Tibial artery (tissue), 4 donors: ENCODE measurements at regions not wholly inside any gene's neighbourhood (a gene's known extent, or its start where the extent isn't known, plus 50 kb on each side); places are given as distances from the start of the nearest gene placed in this dataset.

ENCODE experiments used
- DNase-seq, 2 donors: peaks; one replicate each; pipeline ENCODE4 v3.0.0-alpha.2; 2019
- H3K27ac ChIP-seq, 2 donors: fragments of 200-600 bp; sonication (generic) in 1 of 2; 1 replicate in 1 of 2; 2 replicates in 1 of 2; pipeline ENCODE4 v1.5.1; 2018 to 2019; ENCODE audit warnings: mild to moderate bottlenecking in 1 of 2
- H3K27me3 ChIP-seq, 2 donors: fragments of 200-600 bp; sonication (generic) in 1 of 2; one replicate each; pipeline versions ENCODE4 v1.5.1 to v1.6.0; 2016 to 2019
- H3K36me3 ChIP-seq, 3 donors: fragments of 200-600 bp; sonication (generic) in 2 of 3; one replicate each; pipeline ENCODE4 v1.5.1; 2016 to 2019; ENCODE audit warnings: mild to moderate bottlenecking in 2 of 3
- H3K4me1 ChIP-seq, 4 donors: fragments of 200-600 bp; sonication (generic) in 2 of 4; 1 replicate in 3 of 4; 2 replicates in 1 of 4; pipeline ENCODE4 v1.5.1; 2016 to 2019
- H3K4me3 ChIP-seq, 2 donors: fragments of 200-600 bp; sonication (generic) in 1 of 2; 1 replicate in 1 of 2; 2 replicates in 1 of 2; pipeline ENCODE4 v1.5.1; 2018 to 2019; ENCODE audit warnings: mild to moderate bottlenecking in 2 of 2
- H3K9me3 ChIP-seq, 3 donors: fragments of 200-600 bp; sonication (generic) in 1 of 3; one replicate each; pipeline ENCODE4 v1.5.1; 2016 to 2019
- CTCF ChIP-seq, 2 experiments: fragments of 200-600 bp in 1 of 2; fragments of 450-650 bp in 1 of 2; IDR thresholded peaks; one replicate each; pipeline ENCODE4 v1.5.1; 2017 to 2019; ENCODE audit warnings: antibody characterized with exemption in 2 of 2, mild to moderate bottlenecking in 1 of 2, moderate library complexity in 1 of 2
- intact Hi-C: fragments of 100-400 bp; cut with DNase I; formaldehyde crosslinking; loops from one replicate; pipeline ENCODE4 v1.15.0; 2023; ENCODE audit warnings: low total_unique reads

- no peaks in the 10 kb centered on the region for H3K9me3 ChIP-seq
- no peak overlapping the region for H3K27ac ChIP-seq
- intact Hi-C loops = no loop called here
- no peak overlapping the region for H3K4me3 ChIP-seq
- H3K36me3 ChIP-seq = no peaks in the 10 kb centered on the region
- no peak for DNase-seq
- no peaks in the 10 kb centered on the region for H3K4me1 ChIP-seq
- no peak for TF ChIP-seq CTCF (IDR thresholded peaks at IDR 0.05)
- no peaks in the 10 kb centered on the region for H3K27me3 ChIP-seq
Observed at GRCh38 chr12:43097471-43097870, 454.5 kb downstream of the ADAMTS20 start.

GRCh38 chr12:43095669-43096280 lies 456.2 kb downstream of the ADAMTS20 start:
- Histone ChIP-seq H3K36me3 (no peaks in the 10 kb centered on the region), H3K9me3 (no peaks in the 10 kb centered on the region), H3K4me1 (no peaks in the 10 kb centered on the region), H3K27me3 (no peaks in the 10 kb centered on the region), H3K27ac (no peak overlapping the region), H3K4me3 (no peak overlapping the region)
- intact Hi-C loops = no loop called here
- no peak for TF ChIP-seq CTCF (IDR thresholded peaks at IDR 0.05)
- DNase-seq = no peak

- no peak overlapping the region for H3K27ac ChIP-seq
- DNase-seq = no peak
- H3K36me3 ChIP-seq = no peaks in the 10 kb centered on the region
- no peaks in the 10 kb centered on the region for H3K4me1 ChIP-seq
- H3K4me3 ChIP-seq = no peak overlapping the region
- H3K27me3 ChIP-seq = no peaks in the 10 kb centered on the region
- no peaks in the 10 kb centered on the region for H3K9me3 ChIP-seq
- intact Hi-C loops = no loop called here
- TF ChIP-seq CTCF (IDR thresholded peaks at IDR 0.05) = no peak
Observed at GRCh38 chr12:43094886-43095575, 457.0 kb downstream of the ADAMTS20 start.

- no peaks in the 10 kb centered on the region for H3K4me1 ChIP-seq
- intact Hi-C loops = no loop called here
- no peak for TF ChIP-seq CTCF (IDR thresholded peaks at IDR 0.05)
- H3K4me3 ChIP-seq = no peak overlapping the region
- H3K36me3 ChIP-seq = no peaks in the 10 kb centered on the region
- no peak overlapping the region for H3K27ac ChIP-seq
- DNase-seq = no peak
- H3K27me3 ChIP-seq = no peaks in the 10 kb centered on the region
- no peaks in the 10 kb centered on the region for H3K9me3 ChIP-seq
Observed at GRCh38 chr12:43090981-43091380, 461.0 kb downstream of the ADAMTS20 start.

- Histone ChIP-seq H3K4me3 (no peak overlapping the region), H3K4me1 (no peaks in the 10 kb centered on the region), H3K36me3 (no peaks in the 10 kb centered on the region), H3K27ac (no peak overlapping the region), H3K9me3 (no peaks in the 10 kb centered on the region), H3K27me3 (no peaks in the 10 kb centered on the region)
- DNase-seq = no peak
- intact Hi-C loops = no loop called here
- no peak for TF ChIP-seq CTCF (IDR thresholded peaks at IDR 0.05)
Observed at GRCh38 chr12:43087195-43088091, 464.6 kb downstream of the ADAMTS20 start.
